IgD-negative memory B cell (primary cell): ENCODE measurements at regions not wholly inside any gene's neighbourhood (a gene's known extent, or its start where the extent isn't known, plus 50 kb on each side); places are given as distances from the start of the nearest gene placed in this dataset.
"Not testable (repeated sequence)": the region's sequence is repeated elsewhere in the genome, so short reads cannot be mapped to it uniquely, and the experiment has no call there.

Source experiments
- H3K27ac Mint-ChIP-seq, 3 donors: one replicate each; pipeline ENCODE4 v1.8.0; 2020 to 2022; ENCODE audit warnings: mild to moderate bottlenecking in 3 of 3, mixed read lengths in 3 of 3, moderate library complexity in 1 of 3
- H3K27me3 Mint-ChIP-seq: one replicate; pipeline ENCODE4 v1.8.0; 2021; ENCODE audit warnings: mixed read lengths
- H3K36me3 Mint-ChIP-seq: one replicate; pipeline ENCODE4 v1.8.0; 2020; ENCODE audit warnings: mild to moderate bottlenecking, mixed read lengths
- H3K4me1 Mint-ChIP-seq, 3 donors: one replicate each; pipeline ENCODE4 v1.8.0; 2020 to 2022; ENCODE audit warnings: mixed read lengths in 3 of 3, mild to moderate bottlenecking in 1 of 3
- H3K4me3 Mint-ChIP-seq, 4 donors: one replicate each; pipeline ENCODE4 v1.8.0; 2020 to 2022; ENCODE audit warnings: mild to moderate bottlenecking in 4 of 4, mixed read lengths in 4 of 4, moderate library complexity in 3 of 4
- H3K9me3 Mint-ChIP-seq, 3 donors: one replicate each; pipeline ENCODE4 v1.8.0; 2020 to 2021; ENCODE audit warnings: mixed read lengths in 3 of 3, mild to moderate bottlenecking in 1 of 3

DNA sequence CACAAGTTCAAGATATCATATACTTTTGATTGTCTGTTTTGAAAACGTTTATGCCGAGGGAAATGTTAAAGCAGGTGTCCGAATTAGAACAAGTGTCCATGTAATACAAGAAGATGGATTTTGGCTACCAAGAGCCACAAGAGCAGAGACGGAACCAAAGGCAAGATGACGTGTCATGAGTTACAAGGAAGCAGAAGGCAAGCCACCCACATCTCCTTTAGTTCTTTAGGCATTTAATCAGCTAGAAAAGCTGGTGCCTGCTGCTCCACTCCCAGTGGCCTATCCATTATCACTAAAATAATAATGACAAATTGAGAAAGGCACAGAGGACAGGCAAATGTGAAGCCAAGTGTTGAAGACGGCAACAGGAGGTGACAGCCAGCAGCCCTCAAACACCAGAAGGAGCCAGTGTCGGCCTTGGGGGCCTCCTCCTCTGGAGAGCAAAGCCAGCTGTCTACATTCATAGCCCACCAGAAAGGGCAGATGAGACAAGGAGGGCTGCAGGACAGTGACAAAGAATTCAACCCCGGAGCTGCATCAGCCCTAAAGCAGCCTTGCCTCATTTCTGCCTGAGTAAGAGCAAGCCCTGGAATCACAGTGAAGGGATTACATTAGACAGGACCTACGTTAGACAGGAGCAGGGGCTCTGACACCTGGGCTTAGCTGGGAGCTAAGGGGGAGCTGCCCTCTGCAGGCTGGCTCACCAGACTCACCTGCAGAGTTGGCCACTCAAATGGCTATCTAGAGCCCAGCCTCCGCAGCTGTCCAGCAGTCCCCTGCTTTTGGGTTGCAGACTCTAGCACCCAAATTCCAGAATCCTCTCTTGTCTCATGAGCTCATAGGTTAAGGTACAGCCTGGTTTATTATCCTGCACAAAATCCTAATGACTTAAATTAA, 569.9 kb downstream of the UQCRFS1 start:
- H3K9me3 Mint-ChIP-seq: peaks cover 7 to 21% (median 8%) of the 10 kb centered on the region in 3 donors
- H3K36me3 Mint-ChIP-seq: peaks cover 2% of the 10 kb centered on the region
- no peak overlapping the region for H3K27ac Mint-ChIP-seq
- H3K4me1 Mint-ChIP-seq: no peaks in the 10 kb centered on the region
- H3K4me3 Mint-ChIP-seq: no peak overlapping the region
- H3K27me3 Mint-ChIP-seq: no peaks in the 10 kb centered on the region

- H3K4me1 Mint-ChIP-seq: no peaks in the 10 kb centered on the region
- H3K4me3 Mint-ChIP-seq: no peak overlapping the region
- H3K36me3 Mint-ChIP-seq: peaks cover 2% of the 10 kb centered on the region
- H3K27me3 Mint-ChIP-seq: no peaks in the 10 kb centered on the region
- H3K27ac Mint-ChIP-seq: no peak overlapping the region
- peaks cover 7 to 23% (median 7%) of the 10 kb centered on the region in 3 donors for H3K9me3 Mint-ChIP-seq
Observed at GRCh38 chr19:28641395-28641794, 571.6 kb downstream of the UQCRFS1 start.

- peaks cover 6 to 26% (median 7%) of the 10 kb centered on the region in 3 donors for H3K9me3 Mint-ChIP-seq
- no peaks in the 10 kb centered on the region for H3K27me3 Mint-ChIP-seq
- no peaks in the 10 kb centered on the region for H3K4me1 Mint-ChIP-seq
- H3K27ac Mint-ChIP-seq: no peak overlapping the region
- H3K4me3 Mint-ChIP-seq: no peak overlapping the region
- H3K36me3 Mint-ChIP-seq: peaks cover 2% of the 10 kb centered on the region
Observed at GRCh38 chr19:28640506-28640905, 572.4 kb downstream of the UQCRFS1 start.

DNA sequence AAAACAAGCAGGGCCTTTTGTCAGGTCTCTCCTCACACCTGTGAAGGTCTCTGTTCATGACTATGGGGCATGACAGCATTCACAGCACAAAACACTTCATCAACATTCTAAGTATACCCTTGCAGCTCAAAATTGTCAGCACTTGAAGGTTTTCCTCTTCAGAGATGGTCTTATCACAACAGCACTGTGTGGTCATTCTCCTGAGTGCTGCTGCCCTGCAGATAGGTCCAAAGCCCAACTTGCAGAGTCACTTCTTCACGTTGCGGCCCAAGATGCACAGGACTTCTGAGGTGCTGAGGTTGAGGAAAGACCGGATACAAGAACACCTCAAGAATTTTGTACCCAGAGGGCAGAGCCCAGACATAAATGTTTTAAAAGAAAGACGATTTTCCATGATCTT, 574.5 kb downstream of the UQCRFS1 start:
- H3K4me3 Mint-ChIP-seq: no peak overlapping the region
- no peaks in the 10 kb centered on the region for H3K27me3 Mint-ChIP-seq
- H3K27ac Mint-ChIP-seq: no peak overlapping the region
- H3K9me3 Mint-ChIP-seq: peaks cover 4 to 31% (median 5%) of the 10 kb centered on the region in 3 donors
- peaks cover 4% of the 10 kb centered on the region for H3K36me3 Mint-ChIP-seq
- H3K4me1 Mint-ChIP-seq: no peaks in the 10 kb centered on the region

- Mint-ChIP-seq H3K4me3 (no peak overlapping the region), H3K9me3 (peaks cover 3 to 26% (median 4%) of the 10 kb centered on the region in 3 donors), H3K36me3 (peaks cover 4% of the 10 kb centered on the region), H3K27ac (no peak overlapping the region), H3K4me1 (no peaks in the 10 kb centered on the region), H3K27me3 (no peaks in the 10 kb centered on the region)
Observed at GRCh38 chr19:28636706-28637105, 576.2 kb downstream of the UQCRFS1 start.

DNA sequence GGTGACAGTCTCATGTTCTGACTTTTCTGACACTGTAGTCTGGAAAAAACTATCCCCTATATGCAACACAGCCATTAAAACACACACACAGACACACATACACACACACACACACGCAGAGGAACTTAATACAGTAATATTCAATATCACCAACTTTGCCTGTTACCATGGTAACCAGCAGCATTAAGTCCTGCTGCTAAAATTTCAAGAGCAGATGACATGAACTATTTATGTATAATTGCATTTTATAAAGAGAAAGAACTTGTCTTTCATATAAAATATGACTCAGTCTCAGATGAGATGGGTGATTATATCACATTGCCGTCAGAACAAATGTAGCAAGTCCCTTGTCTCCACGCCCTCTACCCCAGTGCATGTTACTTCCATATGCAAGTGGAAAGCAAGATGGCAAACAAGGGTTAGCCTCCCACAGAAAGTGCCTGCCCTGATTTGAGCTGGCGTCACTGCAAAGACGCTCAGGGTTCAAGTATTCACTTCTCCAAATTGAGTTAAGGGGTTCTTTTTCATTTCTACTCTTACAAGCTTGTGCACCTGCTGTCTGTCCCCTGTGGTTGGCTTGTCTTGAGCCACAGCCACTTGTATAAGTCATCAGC, 576.8 kb downstream of the UQCRFS1 start:
- Mint-ChIP-seq H3K36me3 (peaks cover 4% of the 10 kb centered on the region), H3K27me3 (no peaks in the 10 kb centered on the region), H3K4me3 (no peak overlapping the region), H3K27ac (no peak overlapping the region), H3K4me1 (no peaks in the 10 kb centered on the region), H3K9me3 (peaks cover 2 to 30% (median 3%) of the 10 kb centered on the region in 3 donors)

GRCh38 chr19:28634837-28635236, 578.1 kb downstream of the UQCRFS1 start:
- H3K27me3 Mint-ChIP-seq: no peaks in the 10 kb centered on the region
- H3K27ac Mint-ChIP-seq: no peak overlapping the region
- H3K4me1 Mint-ChIP-seq: no peaks in the 10 kb centered on the region
- H3K9me3 Mint-ChIP-seq: peaks cover 3 to 27% (median 3%) of the 10 kb centered on the region in 3 donors
- no peak overlapping the region for H3K4me3 Mint-ChIP-seq
- H3K36me3 Mint-ChIP-seq: peaks cover 4% of the 10 kb centered on the region

DNA sequence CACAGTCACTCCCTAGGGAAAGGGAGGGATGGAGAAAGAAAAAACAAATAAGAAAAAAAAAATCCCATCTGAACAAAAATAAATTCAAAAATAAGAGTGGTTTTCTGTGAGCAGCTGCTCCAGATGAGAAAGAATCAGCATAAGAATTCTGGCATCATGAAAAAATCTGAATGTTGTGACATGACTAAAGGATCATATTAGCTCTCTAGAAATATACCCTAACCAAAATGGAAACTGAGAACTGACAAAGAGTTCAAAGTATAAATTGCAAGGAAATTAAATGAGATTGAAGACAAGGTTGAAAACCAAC, 579.0 kb downstream of the UQCRFS1 start:
- Mint-ChIP-seq H3K4me3 (no peak overlapping the region), H3K27me3 (no peaks in the 10 kb centered on the region), H3K4me1 (no peaks in the 10 kb centered on the region), H3K36me3 (peaks cover 3% of the 10 kb centered on the region), H3K27ac (no peak overlapping the region), H3K9me3 (peaks cover 1 to 24% (median 3%) of the 10 kb centered on the region in 3 donors)

DNA sequence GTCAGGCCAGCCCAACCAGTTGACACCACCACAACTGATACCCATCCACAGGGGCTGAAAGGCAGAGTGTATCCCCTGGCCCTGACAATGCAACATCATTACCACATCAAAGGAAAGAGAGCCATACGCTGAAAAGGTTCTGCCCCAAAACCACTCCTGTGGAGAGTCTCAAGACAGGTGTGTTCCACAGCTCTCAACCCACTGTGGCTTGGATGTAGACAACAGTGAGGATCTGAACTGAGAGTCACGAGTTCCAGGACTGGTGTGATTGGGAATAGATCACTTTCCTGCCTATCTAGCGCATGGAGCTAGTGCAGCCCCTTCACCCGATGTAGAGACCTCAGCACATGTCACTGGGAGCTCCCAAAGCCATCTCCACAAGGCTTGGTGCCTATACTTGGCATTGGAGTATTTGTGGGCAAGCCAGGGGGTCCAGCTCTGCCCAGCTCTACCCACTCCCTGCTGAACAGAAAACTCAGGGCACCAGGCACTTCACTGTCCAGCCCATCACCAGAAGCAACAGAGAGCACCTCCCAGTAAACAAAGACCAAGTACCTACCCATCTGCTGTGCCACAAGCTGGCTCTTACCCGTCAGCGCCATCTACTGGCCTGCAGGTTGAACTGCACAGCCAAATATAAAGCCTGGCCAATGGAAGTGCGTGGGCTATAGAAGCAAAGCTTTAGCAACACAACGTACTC, 579.5 kb downstream of the UQCRFS1 start:
- Mint-ChIP-seq H3K9me3 (peaks cover 3 to 26% (median 5%) of the 10 kb centered on the region in 3 donors), H3K27me3 (no peaks in the 10 kb centered on the region), H3K4me3 (no peak overlapping the region)

DNA sequence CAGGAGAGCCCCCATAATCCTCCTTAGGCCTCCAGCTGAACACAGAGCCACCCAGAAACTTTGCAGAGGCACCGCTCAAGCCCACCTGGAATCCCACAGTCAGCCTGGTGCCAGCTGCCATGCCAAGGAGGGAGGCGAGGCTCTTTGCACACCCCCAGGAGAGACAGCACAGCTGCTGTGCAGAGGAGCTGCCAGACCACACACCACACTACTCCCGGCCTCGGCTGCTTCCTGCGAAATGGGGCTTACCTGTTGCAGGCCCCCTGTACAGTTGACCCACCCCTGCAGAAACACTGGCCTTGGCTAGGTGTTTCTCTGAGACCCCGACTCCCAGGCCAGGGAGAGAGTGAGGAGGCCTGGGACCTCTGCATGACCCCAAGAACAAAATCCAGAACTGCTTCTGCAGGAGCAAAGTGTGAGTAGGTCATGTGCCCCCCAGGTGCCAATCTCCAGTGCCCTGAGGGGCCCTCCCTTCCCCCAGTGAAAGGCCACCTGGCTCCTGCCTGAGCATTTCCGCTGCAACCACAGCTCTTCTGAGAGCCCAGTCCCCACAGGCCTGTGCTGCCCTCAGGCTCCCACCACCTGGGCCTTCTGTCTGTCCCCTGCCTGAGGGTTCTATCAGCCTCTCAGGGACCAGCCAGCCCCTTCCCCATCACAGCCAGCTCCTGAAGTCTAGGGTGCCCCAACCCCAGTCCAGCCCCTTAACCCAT, 580.4 kb downstream of the UQCRFS1 start:
- H3K27ac Mint-ChIP-seq: no peak overlapping the region
- peaks cover 2% of the 10 kb centered on the region for H3K36me3 Mint-ChIP-seq
- H3K9me3 Mint-ChIP-seq: peaks cover 8 to 29% (median 9%) of the 10 kb centered on the region in 3 donors
- no peaks in the 10 kb centered on the region for H3K4me1 Mint-ChIP-seq
- no peaks in the 10 kb centered on the region for H3K27me3 Mint-ChIP-seq
- no peak overlapping the region for H3K4me3 Mint-ChIP-seq

More for the DNA sequence above, 579.5 kb downstream of the UQCRFS1 start:
- H3K4me1 Mint-ChIP-seq: no peaks in the 10 kb centered on the region
- no peak overlapping the region for H3K27ac Mint-ChIP-seq
- H3K36me3 Mint-ChIP-seq: peaks cover 2% of the 10 kb centered on the region

DNA sequence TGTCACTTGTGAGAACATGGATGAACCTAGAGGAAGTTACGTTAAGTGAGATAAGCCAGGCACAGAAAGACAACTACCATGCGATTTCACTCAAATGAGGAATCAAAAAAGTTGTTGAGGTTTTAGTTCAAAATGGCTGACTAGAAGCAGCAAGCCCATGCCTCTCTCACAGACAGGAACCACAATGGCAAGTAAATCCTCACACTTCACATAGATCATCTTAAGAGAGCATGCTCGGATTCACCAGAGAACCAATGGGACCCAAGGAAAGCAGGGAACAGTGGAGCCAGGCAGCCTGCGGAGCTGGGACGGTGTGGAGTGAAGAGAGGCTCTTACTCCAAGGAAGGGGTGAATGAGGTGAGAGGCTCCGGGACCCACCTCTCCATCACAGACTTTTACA, 581.0 kb downstream of the UQCRFS1 start:
- H3K4me3 Mint-ChIP-seq: no peak overlapping the region
- peaks cover 7 to 25% (median 8%) of the 10 kb centered on the region in 3 donors for H3K9me3 Mint-ChIP-seq
- H3K36me3 Mint-ChIP-seq: peaks cover 2% of the 10 kb centered on the region

GRCh38 chr19:28627669-28628068, 585.3 kb downstream of the UQCRFS1 start:
- H3K9me3 Mint-ChIP-seq: peaks cover 10 to 22% (median 11%) of the 10 kb centered on the region in 3 donors
- H3K4me3 Mint-ChIP-seq: no peak overlapping the region
- H3K27ac Mint-ChIP-seq: no peak overlapping the region
- no peaks in the 10 kb centered on the region for H3K4me1 Mint-ChIP-seq
- no peaks in the 10 kb centered on the region for H3K36me3 Mint-ChIP-seq
- H3K27me3 Mint-ChIP-seq: no peaks in the 10 kb centered on the region

More for the DNA sequence above, 581.0 kb downstream of the UQCRFS1 start:
- no peaks in the 10 kb centered on the region for H3K27me3 Mint-ChIP-seq
- no peak overlapping the region for H3K27ac Mint-ChIP-seq
- H3K4me1 Mint-ChIP-seq: no peaks in the 10 kb centered on the region

DNA sequence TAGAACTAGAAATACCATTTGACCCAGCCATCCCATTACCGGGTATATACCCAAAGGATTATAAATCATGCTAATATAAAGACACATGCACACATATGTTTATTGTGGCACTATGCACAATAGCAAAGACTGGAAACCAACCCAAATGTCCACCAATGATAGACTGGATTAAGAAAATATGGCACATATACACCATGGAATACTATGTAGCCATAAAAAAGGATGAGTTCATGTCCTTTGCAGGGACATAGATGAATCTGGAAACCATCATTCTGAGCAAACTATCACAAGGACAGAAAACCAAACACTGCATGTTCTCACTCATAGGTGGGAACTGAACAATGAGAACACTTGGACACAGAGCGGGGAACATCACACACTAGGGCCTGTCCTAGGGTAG, 586.5 kb downstream of the UQCRFS1 start:
- not testable (repeated sequence) for H3K4me1 Mint-ChIP-seq, H3K27me3 Mint-ChIP-seq, H3K4me3 Mint-ChIP-seq, H3K27ac Mint-ChIP-seq, H3K36me3 Mint-ChIP-seq
- peaks cover 10 to 23% (median 14%) of the 10 kb centered on the region in 3 donors for H3K9me3 Mint-ChIP-seq

GRCh38 chr19:28619816-28620429, 593.0 kb downstream of the UQCRFS1 start:
- Mint-ChIP-seq H3K9me3 (peaks cover 7 to 31% (median 12%) of the 10 kb centered on the region in 3 donors), H3K4me3 (no peak overlapping the region), H3K27me3 (no peaks in the 10 kb centered on the region), H3K36me3 (peaks cover 2% of the 10 kb centered on the region), H3K27ac (no peak overlapping the region), H3K4me1 (peaks cover 0 to 1% (median 0%) of the 10 kb centered on the region in 3 donors)
